ENCODE measurements at regions not wholly inside any gene's neighbourhood (a gene's known extent, or its start where the extent isn't known, plus 50 kb on each side); places are given as distances from the start of the nearest gene placed in this dataset.
"Not testable (repeated sequence)": the region's sequence is repeated elsewhere in the genome, so short reads cannot be mapped to it uniquely, and the experiment has no call there.

DNA sequence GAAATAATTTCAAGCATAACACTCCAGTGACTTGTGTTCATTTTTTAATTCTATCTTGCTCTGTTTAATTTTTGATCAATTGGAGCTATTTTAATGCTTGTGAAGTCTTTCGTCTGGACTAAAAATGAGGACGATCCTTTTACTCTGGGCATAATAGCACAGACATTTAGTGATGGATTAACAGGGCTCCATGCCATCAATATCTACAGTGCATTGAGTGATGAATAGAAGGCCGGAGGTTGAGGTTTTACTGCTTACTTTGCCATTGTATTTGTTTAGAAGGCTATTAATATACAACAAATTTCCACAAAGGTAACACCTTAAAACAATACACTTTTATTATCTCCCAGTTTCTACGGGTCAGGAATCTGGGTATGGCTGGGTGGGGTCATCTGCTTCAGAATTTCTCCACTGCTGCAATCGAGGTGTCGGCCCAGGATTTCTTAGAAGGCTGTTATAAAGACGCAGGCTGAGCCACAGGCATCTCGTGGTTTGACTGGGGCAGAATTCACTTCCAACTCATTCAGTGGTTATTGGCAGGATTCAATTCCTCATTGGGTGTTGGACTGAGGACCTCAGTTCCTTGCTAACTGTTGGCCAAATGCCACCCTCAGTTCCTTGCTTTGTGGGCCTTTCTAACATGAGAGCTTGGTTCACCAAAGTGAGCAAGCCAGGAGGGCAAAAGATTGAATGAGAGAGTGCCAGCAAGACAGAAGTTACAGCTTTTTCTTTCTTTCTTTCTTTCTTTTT is 265.4 kb upstream of the VLDLR start:
- no peak for DNase-seq

DNA sequence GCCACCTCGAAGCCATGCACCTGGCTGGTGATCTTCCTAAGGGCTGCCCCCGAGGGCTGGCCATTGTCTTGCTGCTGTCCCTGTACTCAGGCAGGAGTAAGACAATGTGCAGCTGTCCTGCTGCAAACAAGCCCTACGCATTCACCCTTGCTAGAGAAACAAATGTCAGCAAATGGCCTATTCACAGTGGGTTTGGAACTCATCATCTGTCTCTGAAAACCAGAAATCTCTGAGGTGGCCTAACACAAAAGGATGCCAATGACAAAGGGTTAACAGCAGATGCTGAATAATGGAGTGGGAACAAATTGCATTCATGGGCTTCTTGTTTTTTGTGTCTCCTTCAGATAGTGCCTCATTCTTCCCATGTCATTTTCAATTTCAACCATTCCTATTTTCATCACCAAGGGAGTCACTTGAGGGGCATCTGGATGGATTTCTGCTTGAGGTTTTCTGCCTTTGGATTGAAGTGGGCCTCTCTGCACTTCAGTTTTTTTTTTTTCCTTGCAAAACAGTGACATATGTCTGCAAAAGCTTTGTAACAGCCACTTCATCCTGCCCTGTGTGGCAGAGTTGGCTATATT is 261.6 kb upstream of the VLDLR start:
- DNase-seq, result no peak

DNA sequence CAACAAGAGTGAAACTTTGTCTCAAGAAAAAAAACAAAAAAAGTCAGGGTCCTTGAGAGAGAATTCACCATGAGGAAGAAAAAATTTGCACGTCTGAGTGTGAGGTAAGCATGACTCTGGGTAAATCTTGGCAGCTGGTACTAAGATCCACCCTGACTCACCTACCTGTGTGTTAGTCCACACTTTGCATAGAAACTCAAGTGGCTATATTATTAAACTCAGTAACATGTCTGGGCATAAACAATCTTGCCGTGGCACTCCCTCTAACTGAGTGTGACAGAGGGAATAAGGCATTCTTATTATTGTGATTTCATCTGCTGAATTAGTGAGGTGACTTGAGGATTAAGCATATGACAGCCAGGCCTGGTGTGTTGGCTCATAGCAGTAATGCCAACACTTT is 259.4 kb upstream of the VLDLR start:
- DNase-seq, result no peak

DNA sequence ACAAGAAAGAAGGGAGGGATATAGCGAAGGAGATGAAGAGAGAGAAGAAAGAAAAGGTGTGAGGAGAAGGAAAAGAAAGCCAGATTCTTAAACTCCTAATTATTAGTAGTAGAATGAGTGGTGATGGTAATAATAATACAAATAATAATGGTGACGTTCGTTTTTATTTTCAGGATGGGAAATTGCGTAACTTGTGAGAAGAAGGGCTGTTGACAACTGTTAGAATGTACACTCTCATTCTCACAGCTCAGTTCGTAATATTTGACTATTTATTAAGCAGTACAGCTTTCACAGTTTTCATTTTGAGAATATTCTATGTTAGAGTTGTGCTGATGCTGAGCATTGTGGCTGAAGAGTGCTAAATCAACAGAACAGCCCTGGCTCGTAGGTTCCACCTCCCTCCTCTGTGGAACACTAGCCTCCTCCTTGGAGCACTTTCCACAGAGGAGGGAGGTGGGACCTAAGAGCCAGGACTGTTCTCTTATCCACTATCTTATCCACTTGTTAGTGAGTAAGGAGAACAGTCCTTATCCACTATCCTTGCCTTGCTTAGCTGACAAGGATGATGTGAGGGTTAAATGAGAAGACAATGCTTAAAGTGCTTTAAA is 258.3 kb upstream of the VLDLR start:
- DNase-seq, result no peak

DNA sequence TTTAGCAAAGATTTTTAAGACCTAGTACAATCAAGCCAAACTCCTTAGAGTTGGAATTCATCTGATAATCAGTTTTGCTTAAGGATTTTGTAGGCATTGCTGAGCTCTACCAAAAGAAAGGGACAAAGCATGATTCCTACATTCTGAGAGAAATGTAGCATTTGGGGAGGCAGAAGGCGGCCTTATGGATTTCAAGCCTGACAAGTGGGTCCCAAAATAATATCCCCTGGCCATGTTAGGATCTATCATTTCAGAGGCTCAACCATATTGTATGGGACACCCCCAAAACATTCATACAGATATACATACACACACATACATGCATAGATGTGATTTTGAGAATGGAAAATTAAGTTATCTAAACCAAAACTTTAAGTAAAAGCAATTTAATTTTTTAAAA is 257.8 kb upstream of the VLDLR start:
- no peak for DNase-seq

DNA sequence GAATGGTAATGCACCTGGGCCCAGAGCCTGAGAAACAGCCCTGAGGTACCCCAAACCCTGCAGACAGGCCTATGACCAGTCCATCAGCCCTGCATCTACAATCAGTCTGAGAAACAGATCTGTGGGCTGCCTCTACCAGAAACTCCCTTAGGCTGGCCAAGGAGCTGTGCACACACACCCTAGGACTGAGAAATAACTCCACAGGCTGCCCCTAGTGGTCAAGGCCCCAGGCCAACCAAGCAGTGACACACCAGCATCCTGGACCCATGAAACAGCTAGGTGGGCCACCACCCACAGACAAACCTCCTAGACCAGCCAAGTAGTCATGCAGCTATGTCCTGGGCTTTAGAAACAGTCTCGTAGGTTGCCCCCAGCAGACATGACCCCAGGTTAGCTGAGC is 253.6 kb upstream of the VLDLR start:
- no peak for DNase-seq

DNA sequence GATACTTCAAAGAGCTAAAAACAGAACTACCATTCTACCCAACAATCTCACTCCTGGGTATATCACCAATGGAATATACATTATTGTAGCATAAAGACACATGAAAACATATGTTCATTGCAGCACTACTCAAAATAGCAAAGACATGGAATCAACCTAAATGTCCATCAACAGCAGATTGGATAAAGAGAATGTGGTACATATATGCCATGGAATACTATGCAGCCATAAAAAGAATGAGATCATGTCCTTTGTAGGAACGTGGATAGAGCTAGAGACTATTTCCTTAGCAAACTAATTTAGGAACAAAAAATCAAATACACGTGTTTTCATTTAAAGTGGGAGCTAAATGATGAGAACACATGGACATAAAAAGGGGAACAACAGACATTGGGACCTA is 247.9 kb upstream of the VLDLR start:
- DNase-seq, result no peak

DNA sequence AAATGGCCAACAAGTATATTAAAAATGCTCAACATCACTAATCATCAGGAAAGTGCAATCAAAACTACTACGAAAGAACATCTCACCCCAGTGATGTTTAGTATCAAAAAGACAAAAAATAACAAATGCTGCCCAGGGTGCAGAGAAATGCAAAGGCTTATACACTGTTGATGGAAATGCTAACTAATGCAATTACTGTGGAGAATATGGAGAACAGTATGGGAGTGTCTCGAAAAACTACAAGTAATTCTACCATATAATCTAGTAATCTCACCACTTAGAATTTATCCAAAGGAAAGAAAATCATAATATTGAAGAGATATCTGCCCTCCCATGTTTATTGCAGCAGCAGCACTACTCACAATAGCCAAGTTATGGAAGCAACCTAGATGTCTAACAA is 246.5 kb upstream of the VLDLR start:
- DNase-seq, result no peak

DNA sequence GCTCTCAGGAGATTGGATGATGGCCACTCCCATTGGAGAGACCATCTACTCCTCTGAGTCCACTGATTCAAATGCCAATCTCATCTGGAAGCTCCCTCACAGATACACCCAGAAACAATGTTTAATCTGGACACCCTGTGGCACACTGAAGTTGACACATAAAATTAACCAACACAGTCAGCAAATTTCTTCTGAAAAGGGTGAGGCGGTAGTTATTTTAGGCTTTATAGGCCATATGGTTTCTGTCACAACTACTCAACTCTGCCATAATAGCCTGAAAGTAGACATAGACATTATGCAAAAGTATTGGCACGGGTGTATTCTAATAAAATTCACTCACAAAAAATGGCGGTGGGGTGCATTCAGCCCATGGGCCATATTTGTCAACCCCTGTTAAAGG is 244.5 kb upstream of the VLDLR start:
- no peak for DNase-seq

DNA sequence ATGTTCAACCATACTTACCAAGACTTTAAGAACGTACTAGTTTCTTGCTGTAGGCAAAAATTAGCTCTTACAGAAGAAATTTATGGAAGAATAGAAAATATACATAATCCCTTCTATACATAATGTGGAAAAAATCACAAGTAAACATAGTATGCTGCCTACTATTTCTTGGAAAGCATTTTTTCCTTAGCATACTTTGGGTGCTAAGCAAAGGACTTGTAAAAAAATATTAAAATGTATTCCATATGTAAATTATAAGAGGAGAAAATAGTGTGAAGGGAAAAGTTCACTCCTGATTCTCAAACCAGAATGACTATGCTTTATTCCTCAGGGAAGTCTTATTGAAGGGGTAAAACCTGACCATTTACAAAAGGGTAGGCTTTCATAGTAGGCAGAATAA is 243.8 kb upstream of the VLDLR start:
- no peak for DNase-seq

DNA sequence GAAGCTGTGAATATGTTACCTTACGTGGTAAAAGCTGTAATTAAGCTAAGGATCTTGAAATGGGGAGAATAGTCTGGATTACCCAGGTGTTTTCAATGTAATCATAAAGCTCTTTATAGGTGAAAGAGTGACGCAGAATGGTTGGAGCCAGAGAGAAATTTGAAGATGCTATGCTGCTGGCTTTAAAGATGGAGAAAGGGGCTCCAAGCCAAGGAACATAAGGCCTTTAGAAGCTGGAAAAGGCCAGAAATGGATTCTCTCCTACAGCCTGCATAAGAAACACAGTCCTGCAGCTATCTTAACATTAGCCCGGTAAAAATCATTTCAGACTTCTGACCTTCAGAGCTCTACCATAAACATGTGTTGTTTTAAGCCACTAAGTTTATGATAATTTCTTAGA is 243.3 kb upstream of the VLDLR start:
- no peak for DNase-seq

DNA sequence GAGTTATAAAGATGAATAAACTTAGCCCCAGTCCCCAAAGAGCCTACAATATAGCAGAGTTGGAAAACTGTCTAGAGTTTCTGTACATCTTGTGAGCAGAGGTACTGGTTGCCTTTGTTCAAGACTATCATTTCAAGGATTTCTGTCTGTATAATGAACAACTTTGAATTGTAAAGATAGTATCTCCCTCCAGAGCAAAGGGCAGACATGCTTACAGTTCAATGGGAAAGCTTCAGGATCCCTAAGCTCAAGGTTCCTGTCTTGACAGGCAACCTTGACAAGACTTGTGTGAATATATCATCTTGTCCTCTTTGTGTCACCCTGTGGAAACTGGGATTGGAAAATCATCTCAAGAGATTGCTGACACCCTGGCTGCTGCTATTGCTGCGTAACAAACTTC is 242.8 kb upstream of the VLDLR start:
- DNase-seq, result no peak

DNA sequence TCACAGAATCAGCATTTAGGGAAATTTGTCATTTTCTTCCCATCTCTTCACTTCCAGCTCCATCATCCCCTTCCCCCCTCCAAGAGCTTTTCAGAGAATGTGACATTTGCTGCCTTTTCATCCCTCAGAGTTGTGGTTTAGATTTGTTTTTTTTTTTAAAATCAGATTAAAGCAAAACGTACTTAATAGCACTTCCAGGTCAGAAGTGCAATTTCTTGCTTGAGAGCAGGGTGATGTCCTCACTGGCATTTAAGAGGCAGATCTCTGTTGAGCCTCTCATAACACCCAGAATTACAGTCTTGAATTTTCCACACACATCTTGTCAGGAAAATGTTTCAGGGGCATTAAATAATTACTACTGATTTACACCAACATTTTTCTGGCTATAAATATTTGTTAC is 236.8 kb upstream of the VLDLR start:
- no peak for DNase-seq

DNA sequence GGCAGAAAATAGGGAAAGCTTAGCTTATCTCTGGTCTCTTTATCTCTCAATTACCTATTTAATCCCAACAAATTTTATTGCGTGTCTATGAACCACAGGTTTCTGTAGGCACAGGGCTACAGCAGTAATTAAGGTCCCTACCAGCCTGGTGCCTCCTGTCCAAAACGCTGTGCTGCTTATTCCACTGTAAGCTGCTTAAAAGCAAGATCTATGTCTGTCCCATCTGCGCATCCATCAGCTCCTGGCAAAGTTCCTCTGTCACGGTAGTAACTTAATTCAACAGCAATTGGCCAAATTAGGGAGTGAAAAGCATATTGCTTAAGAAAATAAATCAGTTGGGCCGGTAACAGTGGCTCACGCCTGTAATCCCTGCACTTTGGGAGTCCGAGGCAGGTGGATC is 235.8 kb upstream of the VLDLR start:
- DNase-seq, result no peak

DNA sequence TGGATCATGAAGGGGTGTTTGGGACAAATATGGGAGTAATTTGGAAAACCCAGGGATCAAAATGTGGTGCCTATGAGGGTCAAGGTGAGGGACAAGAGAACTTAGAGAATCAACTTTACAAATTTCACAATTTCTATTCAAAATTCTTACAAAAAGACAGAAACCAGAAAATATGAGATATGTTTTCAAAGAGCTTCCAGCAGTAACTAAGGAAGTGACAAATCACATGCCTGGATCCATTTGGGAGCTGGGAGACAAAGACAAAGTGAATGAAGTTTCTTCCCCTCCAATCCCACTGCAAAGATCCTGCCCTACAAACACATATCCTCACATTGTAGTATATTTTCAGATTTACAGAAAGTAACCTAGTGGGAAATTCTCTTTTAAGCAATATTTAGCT is 235.0 kb upstream of the VLDLR start:
- no peak for DNase-seq

DNA sequence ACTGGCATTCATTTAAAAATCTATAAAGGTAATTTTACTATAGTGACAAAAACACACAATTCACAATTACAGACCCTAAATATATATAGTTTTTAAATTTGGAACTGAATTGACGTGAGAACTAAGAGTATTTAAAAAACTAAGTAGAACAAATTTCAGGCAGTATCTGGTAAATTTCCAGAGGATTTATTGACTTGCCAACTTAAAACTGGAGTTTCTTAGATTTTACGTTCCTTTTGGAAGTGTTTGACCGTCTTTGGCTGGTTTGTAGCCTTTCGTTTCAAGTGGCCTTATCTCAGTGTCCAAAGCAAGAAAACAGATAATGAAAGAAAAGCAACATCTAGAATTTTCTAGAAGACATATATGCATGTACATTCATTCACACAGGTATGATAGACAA is 234.4 kb upstream of the VLDLR start:
- DNase-seq, result no peak

DNA sequence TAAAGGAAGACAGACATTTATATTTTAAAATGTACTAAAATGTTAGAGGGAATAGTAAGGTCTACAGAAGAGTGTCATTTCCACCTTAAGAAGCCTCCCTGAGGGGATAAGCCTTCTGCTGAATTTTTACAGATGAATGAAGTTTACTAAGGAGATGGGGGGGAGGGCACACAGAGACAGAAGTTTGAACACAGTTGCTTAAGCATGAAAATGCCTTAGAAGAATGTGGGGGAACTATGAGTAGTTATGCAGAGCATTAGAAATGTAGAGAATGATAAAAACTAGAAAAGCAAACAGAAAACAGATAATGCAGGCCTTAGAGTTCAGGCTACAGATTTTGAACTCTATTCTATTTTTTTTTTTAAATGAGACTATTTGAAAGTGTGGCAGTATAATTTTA is 232.2 kb upstream of the VLDLR start:
- DNase-seq, result no peak

DNA sequence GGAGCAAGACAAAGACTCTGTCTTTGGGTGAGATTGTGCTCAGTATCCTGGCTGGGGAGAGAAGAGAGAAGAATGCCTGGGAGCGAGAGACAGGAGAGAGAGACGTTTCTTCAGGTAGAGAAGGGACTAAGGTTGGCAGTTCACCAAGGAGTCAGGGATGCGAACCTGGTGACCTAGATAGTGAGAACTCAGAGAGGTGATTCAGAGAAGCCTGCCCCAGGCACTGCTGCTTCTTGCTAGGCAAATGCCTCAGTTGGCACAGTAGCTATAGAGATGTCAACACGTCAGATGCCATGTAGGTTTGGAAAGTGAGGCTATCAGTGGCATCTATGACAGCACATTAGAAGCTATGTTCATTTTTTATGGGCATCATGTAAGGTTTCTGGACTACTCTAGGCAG is 231.6 kb upstream of the VLDLR start:
- no peak for DNase-seq

DNA sequence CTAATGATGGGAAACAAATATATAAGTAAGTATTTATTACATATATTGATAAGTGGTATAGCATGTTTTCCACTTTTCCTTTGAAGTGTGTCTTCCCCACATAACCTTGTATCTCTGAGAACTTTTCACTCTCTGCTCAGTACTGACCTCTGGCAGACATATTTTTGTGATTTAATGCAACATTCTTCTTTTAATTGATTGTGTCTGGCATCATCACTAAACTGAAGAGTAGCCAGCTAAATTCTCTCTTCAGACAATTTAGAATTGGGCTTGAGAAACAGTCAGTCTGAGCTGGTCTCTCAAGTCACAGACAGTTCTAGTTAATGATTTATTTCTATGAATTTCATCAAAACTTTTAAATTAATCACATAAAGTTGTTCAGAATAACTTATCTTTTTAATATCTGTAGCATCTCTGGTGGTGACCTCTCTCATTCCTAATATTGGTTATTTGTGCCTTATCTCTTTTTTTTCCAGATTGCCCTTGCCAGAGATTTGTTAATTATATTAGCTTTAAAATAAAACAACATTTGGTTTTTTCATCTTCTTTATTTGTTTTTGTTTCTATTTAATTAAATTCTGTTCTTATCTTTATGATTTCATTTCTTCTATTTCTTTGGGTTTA is 230.0 kb upstream of the VLDLR start:
- not testable (repeated sequence) for DNase-seq

DNA sequence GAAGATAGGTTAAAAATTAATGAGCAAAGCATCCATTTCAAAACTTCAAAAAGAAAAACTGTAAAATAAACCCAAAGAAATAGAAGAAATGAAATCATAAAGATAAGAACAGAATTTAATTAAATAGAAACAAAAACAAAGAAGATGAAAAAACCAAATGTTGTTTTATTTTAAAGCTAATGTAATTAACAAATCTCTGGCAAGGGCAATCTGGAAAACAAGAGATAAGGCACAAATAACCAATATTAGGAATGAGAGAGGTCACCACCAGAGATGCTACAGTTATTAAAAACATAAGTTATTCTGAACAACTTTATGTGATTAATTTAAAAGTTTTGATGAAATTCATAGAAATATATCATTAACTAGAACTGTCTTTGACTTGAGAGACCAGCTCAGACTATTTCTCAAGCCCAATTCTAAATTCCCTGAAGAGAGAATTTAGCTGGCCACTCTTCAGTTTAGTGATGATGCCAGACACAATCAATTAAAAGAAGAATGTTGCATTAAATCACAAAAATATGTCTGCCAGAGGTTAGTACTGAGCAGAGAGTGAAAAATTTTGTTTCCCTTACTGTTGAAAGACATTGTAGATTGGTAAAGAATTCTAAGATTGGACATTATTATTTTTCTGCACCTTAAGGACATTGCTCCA is 227.4 kb upstream of the VLDLR start:
- not testable (repeated sequence) for DNase-seq

DNA sequence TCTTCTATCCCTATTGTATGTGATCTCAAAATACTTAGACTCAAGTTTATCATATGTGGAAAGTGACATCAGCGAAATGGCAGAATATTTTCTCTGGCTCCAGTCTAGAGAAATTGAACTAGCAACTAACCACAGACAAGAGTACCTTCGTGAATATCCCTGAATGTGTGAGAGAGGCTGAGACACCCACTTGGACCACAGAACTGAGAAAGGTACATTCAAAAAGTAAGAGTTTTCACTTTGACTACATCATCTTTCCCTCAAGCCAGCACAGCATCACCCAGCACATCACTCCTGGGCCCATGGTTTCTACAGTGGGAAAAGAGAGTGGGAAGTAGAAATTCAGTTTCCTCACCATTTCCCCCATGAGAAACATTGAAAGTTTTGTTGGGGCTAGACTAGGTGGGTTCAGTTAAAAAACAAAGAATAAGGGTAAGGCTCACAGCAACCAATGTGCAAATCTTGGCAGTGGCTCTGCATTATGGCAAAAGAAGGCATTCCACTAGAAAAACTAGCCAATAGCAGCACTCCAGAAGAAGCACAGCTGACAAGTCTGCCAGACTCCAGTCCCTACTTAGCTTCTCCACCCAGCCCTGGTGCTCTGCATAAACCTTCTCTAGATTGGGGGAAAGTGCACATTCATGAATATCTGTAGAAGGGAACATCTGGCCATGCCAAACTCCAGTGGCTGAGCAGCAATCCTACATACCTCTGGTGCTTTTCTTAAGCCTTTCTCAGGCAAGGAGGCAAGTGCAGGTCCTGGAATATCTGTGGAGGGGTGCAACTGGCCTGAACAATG is 225.6 kb upstream of the VLDLR start:
- no peak for DNase-seq

DNA sequence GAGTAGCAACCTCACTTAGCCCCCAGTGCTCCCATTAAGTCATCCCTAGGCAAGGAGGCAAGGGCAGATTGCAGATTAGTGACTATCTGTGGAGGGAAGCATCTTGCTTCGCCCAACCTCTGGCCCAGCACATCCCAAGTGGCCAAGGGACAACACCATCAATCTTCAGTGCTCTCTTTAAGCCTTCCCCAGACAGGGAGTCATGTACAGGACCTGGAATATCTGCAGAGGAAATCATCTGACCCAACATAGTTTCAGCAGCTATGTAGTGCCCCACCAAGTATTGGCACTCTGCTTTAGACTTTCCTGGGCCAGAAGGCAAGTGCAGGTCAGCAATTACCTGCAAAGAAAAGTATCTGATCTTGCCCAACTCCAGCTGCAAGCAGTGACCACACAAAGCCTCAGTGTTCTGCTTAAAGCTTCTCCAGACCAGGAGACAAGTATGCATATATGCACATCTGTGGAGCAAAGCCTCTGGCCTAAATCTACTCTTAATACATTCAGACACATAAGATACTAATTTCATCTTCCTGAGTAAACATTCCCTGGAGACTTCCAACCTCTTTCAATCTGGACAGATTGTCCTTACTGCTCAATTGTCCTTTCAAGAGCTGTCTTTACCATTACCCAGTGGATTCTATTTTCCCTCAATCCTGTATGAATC is 224.8 kb upstream of the VLDLR start:
- no peak for DNase-seq

Measured in CD4-positive, alpha-beta T cell treated with Interleukin-17A for 1 hour (primary cell).